Hematopoietic multipotent progenitor cell (in vitro differentiated cells): ENCODE measurements at regions not wholly inside any gene's neighbourhood (a gene's known extent, or its start where the extent isn't known, plus 50 kb on each side); places are given as distances from the start of the nearest gene placed in this dataset.
"Not testable (repeated sequence)": the region's sequence is repeated elsewhere in the genome, so short reads cannot be mapped to it uniquely, and the experiment has no call there.

Experiments used
- DNase-seq, 3 donors: peaks; one replicate each; pipeline ENCODE4 v3.0.0-alpha.2; 2011 to 2015; ENCODE audit warnings: low read depth in 2 of 3, low spot score in 2 of 3

DNA sequence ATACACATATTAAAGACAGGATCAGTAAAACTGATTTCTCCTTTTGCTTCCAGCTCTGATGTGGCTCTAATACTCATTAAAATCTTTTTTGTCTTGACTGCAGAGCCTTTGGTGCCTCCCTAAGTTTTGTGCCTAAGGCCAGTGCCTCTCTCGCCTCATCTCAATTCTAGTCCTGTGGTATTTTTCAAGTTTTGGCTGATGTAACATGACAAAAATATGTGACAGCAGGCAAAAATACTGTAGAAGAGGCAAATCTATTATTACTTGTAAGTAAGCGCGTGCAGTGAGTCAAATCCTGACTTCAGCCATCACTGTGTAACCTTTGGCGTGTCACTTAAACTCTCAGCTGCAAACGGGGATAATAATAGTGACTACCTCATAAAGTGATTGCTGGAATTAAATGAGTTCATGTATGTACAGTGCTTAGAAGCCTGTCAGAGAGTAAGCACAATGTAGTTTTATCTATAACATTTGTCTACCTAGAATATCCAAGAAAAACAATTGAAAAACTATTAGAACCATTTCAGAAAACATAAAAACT lies 74.0 kb downstream of the MAB21L3 start:
- no peak for DNase-seq

DNA sequence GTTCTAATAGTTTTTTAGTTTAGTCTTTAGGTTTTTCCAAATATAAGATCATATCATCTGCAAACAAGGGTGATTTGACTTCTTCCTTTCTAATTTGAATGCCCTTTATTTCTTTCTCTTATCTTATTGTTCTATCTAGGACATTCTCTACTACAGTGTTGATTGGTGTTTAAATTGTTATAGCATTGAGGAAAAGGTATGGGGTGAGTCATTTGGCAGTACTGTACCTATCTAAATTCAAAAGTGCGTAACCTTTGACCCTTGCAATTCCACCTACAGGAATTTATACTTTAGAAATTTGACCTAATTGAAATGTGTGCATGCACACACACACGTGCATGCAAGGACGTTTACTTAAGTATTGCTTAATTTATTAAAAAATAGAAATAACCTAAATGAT lies 78.3 kb downstream of the MAB21L3 start:
- DNase-seq: no peak

DNA sequence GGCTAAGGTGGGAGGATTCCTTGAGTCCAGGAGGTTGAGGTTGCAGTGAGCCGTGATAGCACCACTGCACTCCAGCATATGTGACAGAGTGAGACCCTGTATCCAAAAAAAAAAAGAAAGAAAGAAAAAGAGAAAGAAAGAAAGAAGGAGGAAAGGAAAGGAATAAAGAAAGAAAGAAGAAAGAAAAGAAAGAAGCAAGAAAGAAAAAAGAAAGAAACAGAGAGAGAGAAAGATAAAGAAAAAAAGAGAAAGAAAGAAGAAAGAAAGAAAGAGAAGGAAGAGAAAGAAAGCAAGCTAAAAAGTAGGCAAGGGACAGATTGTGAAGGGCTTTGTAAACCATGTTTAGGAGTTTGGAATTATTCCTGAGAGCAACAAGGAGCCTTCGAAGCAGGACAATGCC lies 80.1 kb downstream of the MAB21L3 start:
- DNase-seq: no peak

DNA sequence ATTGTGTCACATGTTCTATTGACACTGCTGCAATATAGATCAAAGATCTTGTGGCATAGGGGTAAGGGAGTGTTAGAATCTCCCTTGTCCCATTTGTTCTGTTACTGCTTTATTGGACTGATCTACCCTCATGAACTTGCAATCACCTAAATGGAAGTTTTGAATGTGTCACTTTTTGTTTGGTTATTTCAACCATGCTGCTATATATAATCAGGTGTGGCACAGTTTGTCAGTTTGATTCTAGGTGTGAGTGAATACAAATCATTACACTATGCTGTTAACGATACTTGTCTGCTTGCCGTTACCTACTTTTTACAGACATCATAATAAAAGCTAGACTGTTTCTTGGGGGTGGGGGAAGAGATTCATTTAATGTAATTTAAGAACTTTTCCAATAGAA lies 82.6 kb downstream of the MAB21L3 start:
- DNase-seq: no peak

DNA sequence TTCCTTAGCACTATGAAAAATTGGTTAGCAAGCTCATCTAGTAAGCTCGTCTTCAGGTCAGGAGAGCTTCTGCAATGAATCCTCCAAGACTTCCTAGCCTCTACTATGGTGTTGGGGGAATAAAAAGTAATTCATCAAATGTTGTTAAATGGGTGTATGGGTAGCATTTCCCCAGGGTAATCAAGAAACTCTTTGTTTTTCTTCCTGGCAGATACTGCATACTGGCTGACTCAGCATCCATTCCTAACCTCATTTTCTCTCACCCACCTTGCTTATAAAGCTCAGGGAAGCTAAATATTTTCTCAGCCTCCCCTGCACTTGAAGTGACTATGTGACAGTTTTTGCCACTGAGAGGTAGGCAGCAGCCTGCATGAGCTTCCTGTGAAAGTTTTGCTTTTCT lies 83.4 kb downstream of the MAB21L3 start:
- no peak for DNase-seq

DNA sequence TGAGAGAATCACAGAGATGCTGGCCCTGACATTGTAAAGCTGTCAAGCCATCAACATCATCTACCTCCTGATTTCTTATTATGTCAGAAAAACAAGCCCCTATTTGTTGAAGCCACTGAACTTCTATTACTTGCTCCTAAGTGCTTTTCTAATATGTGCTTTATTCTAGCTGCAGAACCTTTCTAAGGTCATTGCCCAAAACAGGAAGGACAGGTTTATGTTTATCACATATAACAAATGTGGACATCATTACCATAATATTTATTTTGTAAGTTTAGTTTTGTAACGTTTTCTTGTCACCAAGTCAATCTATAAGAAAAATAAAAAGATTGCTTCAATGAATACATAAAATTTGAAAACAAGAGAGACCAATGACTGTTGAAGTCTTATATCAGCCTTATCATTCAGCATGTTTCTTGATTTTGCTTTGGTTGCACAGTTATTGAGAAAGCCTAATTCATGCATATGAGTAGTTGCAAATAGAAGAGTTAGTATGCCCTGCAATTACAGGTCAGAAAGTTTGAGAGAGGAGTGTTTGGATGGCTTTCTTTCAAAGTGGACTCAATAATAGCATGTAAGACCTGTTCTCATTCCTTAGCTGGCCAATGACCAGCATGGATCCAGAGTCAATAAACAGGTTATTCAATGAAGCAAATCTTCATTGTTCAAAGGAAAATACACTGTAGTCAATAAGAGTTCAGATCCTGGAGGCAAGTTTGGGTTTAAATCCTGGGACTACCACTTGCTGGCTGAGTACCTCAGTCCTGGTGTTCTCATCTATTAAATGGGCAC lies 84.1 kb downstream of the MAB21L3 start:
- no peak for DNase-seq

DNA sequence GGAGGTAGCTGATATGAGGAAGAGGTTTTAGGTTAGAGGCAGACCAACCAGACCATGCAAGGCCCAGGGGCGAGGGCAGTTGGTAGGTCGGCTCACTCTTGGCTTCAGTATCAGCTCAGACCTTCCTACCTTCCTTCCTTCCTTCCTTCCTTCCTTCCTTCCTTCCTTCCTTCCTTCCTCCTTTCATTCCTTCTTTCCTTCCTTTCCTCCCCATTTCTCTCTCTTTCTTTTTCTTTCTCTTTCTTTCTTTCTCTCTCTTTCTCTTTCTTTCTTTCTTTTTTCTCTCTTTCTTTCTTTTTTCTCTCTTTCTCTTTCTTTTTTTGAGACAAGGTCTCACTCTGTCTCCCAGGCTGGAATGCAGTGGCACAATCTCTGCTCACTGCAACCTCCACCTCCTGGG lies 89.1 kb downstream of the MAB21L3 start:
- not testable (repeated sequence) for DNase-seq

DNA sequence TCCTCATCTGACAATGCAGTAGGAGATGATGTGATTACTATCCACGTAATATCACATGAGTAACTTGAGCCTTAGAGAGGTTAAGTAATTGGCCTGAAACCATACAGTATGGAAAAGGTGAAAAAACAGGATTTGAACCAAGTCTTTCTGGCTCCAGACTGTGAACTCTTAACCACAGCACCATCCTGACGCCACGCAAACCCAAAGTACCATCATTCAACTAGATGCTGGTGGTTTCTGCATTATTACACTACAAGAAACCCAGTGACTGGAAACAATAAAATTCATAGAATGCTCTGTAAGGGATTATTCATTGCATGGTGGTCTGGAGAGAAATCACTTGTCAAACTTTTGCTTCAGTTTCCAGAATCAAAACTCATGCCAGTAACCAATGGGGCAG lies 90.7 kb downstream of the MAB21L3 start:
- no peak for DNase-seq

DNA sequence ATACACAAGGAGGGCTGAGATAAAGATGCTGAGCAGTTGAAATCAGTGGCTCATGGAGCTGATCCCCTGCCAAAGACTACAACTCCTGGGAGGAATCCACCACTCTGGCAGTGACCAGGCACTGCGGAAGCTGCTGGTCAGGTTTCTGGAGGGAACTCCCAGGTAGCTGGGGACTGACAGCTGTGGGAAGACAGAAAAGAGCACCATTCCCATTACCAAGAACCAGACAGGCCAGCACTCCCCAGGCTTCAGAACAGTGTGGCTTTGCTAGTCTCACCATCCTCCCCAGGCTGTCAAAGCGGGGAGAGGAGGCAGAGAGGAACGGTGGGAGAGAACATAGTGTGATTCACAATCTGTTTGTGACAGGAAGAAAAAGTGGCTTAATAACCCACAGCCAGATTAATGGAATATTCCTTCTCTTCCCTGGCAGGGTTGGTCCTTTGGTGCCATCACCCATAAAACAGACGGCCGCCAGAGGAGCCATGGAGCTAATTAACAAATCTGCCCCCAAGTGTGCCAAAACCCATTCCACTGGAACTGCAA lies 92.1 kb downstream of the MAB21L3 start:
- DNase-seq: no peak

DNA sequence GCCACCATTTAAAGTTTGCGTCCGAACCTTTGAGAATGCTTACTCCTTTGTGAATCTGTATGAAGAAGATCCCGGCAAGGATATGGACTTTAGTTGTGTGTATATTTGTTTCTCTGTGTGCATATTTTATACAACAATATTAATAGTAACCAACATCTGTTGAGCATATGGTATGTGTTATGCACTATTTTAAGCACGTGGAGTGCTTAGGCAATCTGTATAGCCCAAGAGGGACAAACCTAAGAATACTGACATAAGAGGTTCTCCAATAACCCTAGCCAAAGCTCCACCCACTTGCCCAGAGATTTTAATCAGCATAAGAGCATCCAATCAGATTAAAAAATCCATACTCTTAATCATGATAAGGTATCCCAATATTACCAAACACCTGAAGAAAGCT lies 92.7 kb downstream of the MAB21L3 start:
- DNase-seq: no peak

DNA sequence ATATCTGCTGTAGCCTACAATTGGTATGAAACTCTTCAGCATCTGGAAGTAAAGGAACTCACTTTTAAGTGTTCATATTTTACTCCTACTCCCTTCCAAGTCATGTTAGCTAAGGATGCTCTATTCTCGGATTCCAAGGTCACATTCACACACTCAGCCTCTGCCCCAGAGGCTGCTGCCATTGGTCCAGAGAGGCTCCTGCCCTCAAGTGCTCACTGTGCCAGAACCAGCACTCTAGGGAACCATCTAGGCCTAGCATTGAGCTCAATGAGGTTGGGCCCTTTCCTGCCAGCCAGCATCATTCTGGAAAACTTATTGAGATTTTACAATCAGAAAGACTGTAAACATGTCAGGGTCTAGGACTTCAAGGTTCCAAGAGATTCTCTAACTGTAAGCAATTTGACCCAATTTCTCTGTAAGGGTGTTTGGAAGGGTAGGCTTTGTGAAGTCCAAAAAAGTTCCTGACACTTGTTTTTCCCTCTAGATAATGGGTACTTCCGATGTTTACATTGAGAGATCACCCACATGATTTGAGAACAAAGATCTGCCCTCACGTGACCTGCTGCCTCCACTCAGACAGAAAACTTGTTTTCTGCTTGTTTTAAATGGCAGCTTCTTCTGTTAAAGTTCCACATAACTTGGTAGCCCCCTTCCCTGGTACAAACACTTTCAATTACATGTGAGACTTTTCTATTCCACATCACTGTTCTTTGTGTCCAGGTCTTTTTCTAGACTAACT lies 94.9 kb downstream of the MAB21L3 start:
- no peak for DNase-seq

DNA sequence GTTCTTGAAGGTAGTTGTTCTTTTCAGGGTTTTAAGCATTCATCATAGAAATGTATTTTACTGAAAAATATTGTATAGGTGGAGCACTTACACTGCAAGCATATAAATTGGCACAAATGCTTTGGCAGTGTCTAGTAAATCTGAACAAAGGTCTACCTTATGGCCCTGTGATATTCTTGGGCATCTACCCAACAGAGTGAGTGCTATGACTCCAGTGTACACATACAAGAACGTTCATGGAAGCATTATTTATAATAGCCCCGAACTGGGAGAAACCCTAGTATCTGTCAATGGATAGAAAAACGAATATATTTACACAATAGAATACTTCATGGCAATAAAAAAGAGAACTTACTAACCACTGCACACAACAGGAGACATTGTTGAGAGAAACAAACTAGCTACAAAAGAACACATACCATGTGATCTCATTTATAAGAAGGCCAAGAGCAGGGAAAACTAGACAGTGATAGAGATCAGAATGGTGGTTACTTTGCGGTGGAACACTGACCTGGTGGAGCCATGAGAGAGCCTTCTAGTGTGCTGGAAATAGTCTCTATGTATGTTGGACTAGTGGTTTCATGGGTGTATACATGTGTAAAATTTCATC lies 96.0 kb downstream of the MAB21L3 start:
- no peak for DNase-seq

DNA sequence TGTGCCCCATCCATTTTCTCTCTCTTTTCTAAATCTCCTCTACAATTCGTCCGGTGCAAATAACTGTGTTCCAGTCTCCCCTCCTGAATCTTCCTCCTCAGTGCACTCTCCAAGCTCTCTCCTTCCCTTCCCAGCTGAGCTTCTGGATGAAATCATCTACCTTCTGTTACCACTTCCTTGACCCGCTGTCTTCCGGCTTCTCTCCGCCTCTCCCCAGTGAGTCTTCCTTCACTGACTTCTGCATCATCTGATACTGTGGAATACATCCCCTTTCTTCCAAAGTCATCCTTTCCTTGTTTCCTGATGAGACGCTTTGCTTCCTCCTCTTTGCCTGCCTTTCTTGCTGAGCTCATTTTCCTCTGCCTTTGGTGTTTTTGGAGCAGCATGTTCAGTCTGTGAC lies 96.9 kb downstream of the MAB21L3 start:
- DNase-seq: no peak

DNA sequence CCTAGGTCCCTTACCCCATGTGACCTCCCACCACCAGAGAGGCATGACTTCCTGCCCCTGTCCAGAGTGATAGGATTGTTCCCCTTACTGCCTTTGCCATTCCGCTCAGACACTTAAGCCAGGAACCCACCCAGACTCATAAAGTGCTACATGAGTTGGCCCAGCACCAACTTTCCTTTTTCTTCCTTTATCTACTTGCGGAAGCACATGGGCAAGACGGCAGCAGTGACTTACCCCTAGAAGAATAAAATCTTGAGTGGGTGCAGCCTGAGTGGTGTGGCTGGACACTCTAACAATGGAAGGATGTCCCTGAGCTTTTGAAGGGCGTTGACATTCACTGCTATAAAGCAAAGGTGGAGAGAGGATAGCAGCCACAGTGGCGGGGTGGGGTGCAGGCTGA lies 100.1 kb downstream of the MAB21L3 start:
- no peak for DNase-seq

DNA sequence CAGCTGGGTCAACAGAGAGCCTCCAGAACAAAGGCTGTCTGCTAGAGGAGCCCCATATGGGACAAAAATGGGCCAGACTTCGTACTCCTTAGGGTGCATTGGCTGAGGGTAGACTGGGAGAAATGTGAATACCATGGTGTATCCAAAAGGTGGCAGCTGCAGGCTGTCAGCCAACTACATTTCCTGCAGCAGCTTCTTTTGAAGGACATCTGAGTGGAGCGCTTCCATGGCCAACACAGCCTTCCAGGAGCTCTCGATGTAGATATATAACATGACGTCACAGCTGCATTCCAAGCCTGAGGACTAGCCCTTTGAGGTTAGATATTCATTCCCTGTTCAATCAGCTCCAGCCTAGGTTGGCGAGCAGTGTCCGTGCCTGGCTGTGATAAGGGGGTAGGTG lies 107.7 kb downstream of the MAB21L3 start:
- DNase-seq: no peak

DNA sequence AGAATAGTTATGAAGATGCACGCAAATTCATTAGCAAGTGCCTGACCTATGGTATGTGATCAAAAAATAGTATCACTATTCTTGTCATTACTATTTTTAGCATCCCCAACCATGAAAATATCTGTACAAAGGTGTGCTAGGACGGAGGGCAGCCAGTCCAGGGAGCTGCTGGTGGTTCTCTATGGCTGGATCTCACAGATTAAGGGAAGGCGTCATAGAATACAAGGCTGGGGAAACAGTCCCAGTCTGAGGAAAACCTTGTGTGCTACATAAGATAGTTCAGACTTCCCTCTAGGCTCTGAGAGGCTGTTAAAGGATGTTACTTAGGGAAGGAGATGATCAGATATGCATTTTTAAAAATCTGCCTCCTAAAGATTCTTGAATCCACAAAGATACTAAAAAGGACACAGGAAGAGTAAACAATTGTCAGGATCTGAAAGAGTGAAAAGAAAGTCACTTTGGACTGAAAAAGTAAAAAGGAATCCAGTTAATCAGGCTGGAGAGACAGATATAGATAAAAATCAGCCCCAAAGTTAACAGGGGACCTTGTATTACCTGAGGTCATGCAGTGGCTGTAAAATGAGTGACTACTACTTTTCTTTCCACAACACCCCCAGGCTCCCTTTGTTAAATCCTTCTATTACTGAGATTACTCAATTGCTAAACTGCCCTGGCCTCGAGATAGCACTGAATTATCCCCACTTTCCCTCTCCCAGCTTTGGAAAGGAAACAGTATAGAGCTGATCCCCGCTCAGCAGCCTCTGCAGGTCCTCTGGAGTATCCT lies 108.6 kb downstream of the MAB21L3 start:
- DNase-seq: no peak

DNA sequence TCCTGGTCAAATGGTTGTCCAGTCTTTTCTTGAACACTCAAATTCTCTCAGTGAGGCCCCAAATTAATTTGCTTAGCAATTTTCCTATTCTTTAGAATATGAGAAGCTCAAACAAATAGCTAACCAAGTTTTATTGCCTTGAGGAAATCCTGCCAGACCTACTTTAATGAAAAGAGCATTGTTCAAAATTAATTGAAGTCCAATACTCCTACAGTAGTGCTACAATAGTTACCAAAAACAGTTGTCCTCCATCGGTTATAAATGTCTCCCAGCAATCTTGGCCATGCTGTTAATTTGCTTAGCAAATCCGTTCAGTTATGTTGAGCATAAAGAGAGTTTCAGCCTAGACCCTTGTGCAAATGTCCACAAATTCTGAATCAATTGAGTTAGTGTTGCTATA lies 112.9 kb downstream of the MAB21L3 start:
- no peak for DNase-seq

DNA sequence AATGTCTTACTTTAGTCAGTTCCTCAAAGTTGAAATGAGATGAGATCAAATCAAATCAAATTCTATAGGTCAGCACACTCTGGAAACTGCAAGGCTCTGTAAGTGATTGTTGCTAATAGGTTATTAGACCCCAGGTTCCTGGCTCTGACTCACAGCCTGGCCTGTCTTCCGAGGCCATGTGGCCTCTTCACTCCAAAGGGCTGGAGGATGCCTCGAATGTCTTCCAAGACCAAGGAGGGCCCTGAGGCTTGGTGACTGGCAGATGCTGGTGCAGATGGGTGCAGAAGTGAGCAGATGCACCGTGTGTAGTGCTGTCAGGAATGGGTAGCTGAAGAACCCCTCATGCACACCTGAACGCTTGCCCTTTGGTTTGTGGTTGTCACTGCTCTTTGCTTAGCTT lies 113.4 kb downstream of the MAB21L3 start:
- DNase-seq: no peak

DNA sequence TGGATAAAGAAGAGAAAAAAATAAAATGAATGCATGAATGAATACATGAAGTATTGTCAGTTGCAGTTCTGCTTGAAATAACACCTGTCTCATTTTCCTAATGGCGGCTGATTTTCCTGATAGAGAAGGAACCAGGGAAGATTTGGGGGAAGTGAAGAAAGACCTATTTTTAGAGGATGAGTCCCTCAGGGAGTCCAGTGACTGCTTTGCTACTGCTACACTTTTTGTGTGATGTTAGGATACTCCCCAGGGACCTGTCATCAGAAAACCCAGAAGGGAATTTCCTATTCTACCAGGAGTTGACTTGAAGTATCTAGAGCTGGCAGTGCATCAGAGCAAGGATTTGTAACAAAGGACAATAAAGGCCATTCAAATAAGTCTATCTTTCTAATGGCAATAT lies 114.8 kb downstream of the MAB21L3 start:
- no peak for DNase-seq

DNA sequence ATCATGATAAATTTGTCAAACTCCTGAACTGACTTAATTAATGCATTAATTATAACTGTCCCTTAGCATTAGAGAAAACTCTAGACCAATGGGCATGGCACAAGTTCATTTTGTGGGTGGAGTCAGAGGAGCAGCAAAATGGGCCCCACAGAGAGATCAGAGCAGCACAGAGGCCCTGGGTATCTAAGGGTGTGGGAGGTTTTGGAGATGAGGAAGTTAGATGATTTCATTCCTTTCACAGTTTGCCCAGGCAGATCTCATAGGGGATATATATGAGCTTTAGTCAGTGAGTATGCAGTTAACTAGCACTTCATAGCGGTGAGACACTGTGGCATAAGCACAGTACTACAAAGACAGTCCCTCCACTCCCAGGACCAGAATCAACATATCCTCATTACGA lies 117.3 kb downstream of the MAB21L3 start:
- no peak for DNase-seq

DNA sequence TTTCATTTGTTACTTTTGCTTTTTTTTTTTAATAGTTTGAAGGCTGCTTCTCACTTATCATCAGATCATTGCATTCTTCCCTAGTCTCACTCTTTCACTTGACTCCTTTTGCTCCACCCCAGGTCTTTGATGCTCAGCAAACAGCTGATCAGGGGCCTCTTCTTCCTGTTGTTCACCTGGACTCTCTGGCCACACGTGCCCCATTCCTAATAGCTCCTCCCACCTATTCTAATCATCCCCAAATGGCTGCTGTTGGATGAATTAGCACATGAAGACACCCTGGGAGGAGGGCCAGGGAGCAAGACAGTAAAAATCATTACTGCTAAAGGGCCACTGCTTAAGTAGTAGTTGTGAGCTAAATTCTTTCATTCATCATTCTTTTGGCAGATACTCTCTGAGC lies 119.5 kb downstream of the MAB21L3 start:
- no peak for DNase-seq
